Astrocyte (in vitro differentiated cells and primary cell): ENCODE measurements at regions not wholly inside any gene's neighbourhood (a gene's known extent, or its start where the extent isn't known, plus 50 kb on each side); places are given as distances from the start of the nearest gene placed in this dataset.

Experiments used
- EZH2 ChIP-seq: IDR thresholded peaks from 2 replicates; pipeline ENCODE4 v1.6.1; 2012; ENCODE audit warnings: mild to moderate bottlenecking, low read length, inconsistent platforms; ENCODE audit not compliant: insufficient read depth
- TF ChIP-seq, protein P1 (sequence below): IDR thresholded peaks from 2 replicates; pipeline ENCODE4 v1.5.1; 2011; ENCODE audit warnings: low read depth, mild to moderate bottlenecking, inconsistent platforms, low read length, moderate library complexity; ENCODE audit not compliant: insufficient read depth

DNA sequence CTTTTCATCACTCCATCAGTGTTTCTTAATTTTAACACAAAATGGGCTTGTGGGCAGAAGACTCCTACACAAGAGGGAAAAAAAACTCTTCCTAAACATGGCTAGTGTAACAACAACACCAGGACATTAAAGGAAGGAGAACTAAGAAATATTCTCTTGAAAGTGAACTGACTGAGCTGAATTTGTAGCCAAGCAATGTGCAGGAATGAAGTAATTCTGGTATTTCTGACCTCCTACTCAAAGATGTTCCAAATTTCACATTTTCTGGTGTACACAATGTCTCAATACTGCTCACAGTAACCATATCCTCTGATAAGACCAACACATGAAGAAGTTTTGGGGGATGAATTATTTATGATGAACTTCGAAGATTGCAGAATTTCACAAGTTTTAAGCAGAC lies 357.3 kb downstream of the DUSP6 start:
- TF ChIP-seq, protein P1, sequence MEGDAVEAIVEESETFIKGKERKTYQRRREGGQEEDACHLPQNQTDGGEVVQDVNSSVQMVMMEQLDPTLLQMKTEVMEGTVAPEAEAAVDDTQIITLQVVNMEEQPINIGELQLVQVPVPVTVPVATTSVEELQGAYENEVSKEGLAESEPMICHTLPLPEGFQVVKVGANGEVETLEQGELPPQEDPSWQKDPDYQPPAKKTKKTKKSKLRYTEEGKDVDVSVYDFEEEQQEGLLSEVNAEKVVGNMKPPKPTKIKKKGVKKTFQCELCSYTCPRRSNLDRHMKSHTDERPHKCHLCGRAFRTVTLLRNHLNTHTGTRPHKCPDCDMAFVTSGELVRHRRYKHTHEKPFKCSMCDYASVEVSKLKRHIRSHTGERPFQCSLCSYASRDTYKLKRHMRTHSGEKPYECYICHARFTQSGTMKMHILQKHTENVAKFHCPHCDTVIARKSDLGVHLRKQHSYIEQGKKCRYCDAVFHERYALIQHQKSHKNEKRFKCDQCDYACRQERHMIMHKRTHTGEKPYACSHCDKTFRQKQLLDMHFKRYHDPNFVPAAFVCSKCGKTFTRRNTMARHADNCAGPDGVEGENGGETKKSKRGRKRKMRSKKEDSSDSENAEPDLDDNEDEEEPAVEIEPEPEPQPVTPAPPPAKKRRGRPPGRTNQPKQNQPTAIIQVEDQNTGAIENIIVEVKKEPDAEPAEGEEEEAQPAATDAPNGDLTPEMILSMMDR = no peak
- no peak for TF ChIP-seq EZH2
